HCT116 (cell line): ENCODE measurements at regions not wholly inside any gene's neighbourhood (a gene's known extent, or its start where the extent isn't known, plus 50 kb on each side); places are given as distances from the start of the nearest gene placed in this dataset.

Experiments
- ATAC-seq: fragments of 200-7000 bp; cut with Tn5 transposase; 2 replicates; pipeline ENCODE4 v1.9.1; 2020; ENCODE audit warnings: mild to moderate bottlenecking, moderate library complexity
- BruUV-seq: library from RNA; stranded (reverse); fragments of 400-500 nt; replicated peaks from 2 replicates; lab custom pipeline; 2021; lab: Mats Ljungman, UMichigan
- CTCF ChIA-PET: fragments of 300-600 bp; sonication (Branson Sonifier 250); formaldehyde crosslinking; loops from one replicate; lab custom pipeline; 2021; ENCODE audit warnings: antibody characterized with exemption; lab: Charles Lee
- POLR2A ChIA-PET: fragments of 300-600, 350-600 bp; sonication (Branson Sonifier 250); formaldehyde crosslinking; loops from one replicate; lab custom pipeline; 2021; ENCODE audit warnings: antibody characterized with exemption; lab: Charles Lee
- RAD21 ChIA-PET, 2 experiments: fragments of 300-600 bp; sonication (Branson Sonifier 250); formaldehyde crosslinking; loops; one replicate each; lab custom pipeline; 2023; ENCODE audit warnings: low total read pairs in 2 of 2; ENCODE audit not compliant: uncharacterized antibody in 2 of 2, unreplicated experiment in 2 of 2, low non-redundant PET in 1 of 2; lab: Charles Lee
- DNase-seq: peaks from one replicate; pipeline ENCODE4 v3.0.0-alpha.2; 2010; ENCODE audit warnings: low read depth, low spot score
- H2AFZ ChIP-seq: fragments of 200-600 bp; shearing (Covaris generic), sonication (generic); 2 replicates; pipeline ENCODE4 v1.6.1; 2017; ENCODE audit warnings: low read depth, mixed run types, mixed read lengths, antibody characterized with exemption, low read length; ENCODE audit not compliant: poor library complexity, severe bottlenecking
- H3K27ac ChIP-seq: 2 replicates; pipeline ENCODE4 v1.5.1; 2012; ENCODE audit warnings: low read depth, low read length
- H3K27me3 ChIP-seq: fragments of 200-600 bp; sonication (generic); 2 replicates; pipeline ENCODE4 v1.6.1; 2016; ENCODE audit warnings: mixed run types, low read length, mixed read lengths; ENCODE audit not compliant: insufficient read depth
- H3K36me3 ChIP-seq, 2 experiments: fragments of 200-500 bp in 1 of 2; fragments of 200-600 bp in 1 of 2; sonication (Bioruptor generic) in 1 of 2; sonication (generic) in 1 of 2; 2 replicates each; pipeline versions ENCODE4 v1.5.1 to v1.6.1; 2014 to 2016; ENCODE audit warnings: low read length in 2 of 2, inconsistent platforms in 1 of 2, mixed read lengths in 1 of 2, mixed run types in 1 of 2; ENCODE audit not compliant: insufficient read depth in 2 of 2, control insufficient read depth in 1 of 2
- H3K4me1 ChIP-seq, 2 experiments: fragments of 200-600 bp in 1 of 2; sonication (generic) in 1 of 2; 2 replicates each; pipeline versions ENCODE4 v1.5.1 to v1.6.1; 2012 to 2017; ENCODE audit warnings: low read length in 2 of 2, inconsistent platforms in 1 of 2, mild to moderate bottlenecking in 1 of 2, mixed read lengths in 1 of 2, mixed run types in 1 of 2, moderate library complexity in 1 of 2; ENCODE audit not compliant: insufficient read depth in 2 of 2, control insufficient read depth in 1 of 2
- H3K4me2 ChIP-seq: fragments of 200-600 bp; sonication (generic); 2 replicates; pipeline ENCODE4 v1.6.1; 2017; ENCODE audit warnings: mixed run types, low read length, mixed read lengths
- H3K4me3 ChIP-seq, 2 experiments: fragments of 200-600 bp in 1 of 2; sonication (generic) in 1 of 2; replicated peaks in 1 of 2; 2 replicates each; pipeline ENCODE4 v1.5.1; 2011 to 2016; ENCODE audit warnings: low read length in 2 of 2, control low read depth in 1 of 2, low read depth in 1 of 2, mild to moderate bottlenecking in 1 of 2, mixed read lengths in 1 of 2, mixed run types in 1 of 2
- H3K79me2 ChIP-seq: fragments of 200-600 bp; sonication (generic); 2 replicates; pipeline ENCODE4 v1.6.1; 2017; ENCODE audit warnings: mild to moderate bottlenecking, mixed run types, low read length, moderate library complexity, mixed read lengths; ENCODE audit not compliant: insufficient read depth
- H3K9ac ChIP-seq: fragments of 200-600 bp; sonication (generic); 2 replicates; pipeline ENCODE4 v1.6.1; 2016; ENCODE audit warnings: low read length, mixed read lengths
- H3K9me2 ChIP-seq: fragments of 200-600 bp; sonication (generic), shearing (Covaris generic); 2 replicates; pipeline ENCODE4 v1.6.1; 2017; ENCODE audit warnings: mixed run types, mild to moderate bottlenecking, moderate library complexity; ENCODE audit not compliant: insufficient read depth
- H3K9me3 ChIP-seq, 2 experiments: fragments of 200-500 bp in 1 of 2; fragments of 200-600 bp in 1 of 2; sonication (Bioruptor generic) in 1 of 2; sonication (generic) in 1 of 2; 2 replicates each; pipeline ENCODE4 v1.6.1; 2014 to 2017; ENCODE audit warnings: low read length in 2 of 2, mixed read lengths in 2 of 2, inconsistent platforms in 1 of 2, low read depth in 1 of 2, mild to moderate bottlenecking in 1 of 2, mixed run types in 1 of 2, moderate library complexity in 1 of 2; ENCODE audit not compliant: control insufficient read depth in 1 of 2, insufficient read depth in 1 of 2
- H4K20me1 ChIP-seq: fragments of 200-600 bp; sonication (generic), shearing (Covaris generic); 2 replicates; pipeline ENCODE4 v1.6.1; 2017; ENCODE audit warnings: mixed run types, mild to moderate bottlenecking, moderate library complexity; ENCODE audit not compliant: insufficient read depth
- ATF3 ChIP-seq: IDR thresholded peaks from 2 replicates; pipeline ENCODE4 v1.6.1; 2012
- CBX3 ChIP-seq: IDR thresholded peaks from 2 replicates; pipeline ENCODE4 v1.6.1; 2012; ENCODE audit warnings: low read depth
- CEBPB ChIP-seq: IDR thresholded peaks from 2 replicates; pipeline ENCODE4 v1.6.1; 2012; ENCODE audit warnings: low read depth
- CTCF ChIP-seq, 3 experiments: fragments of 200-600 bp in 1 of 3; sonication (generic) in 1 of 3; IDR thresholded peaks in 2 of 3; conservative IDR thresholded peaks in 1 of 3; 2 replicates each; pipeline ENCODE4 v1.5.1; 2012 to 2017; ENCODE audit warnings: low read depth in 2 of 3, low read length in 2 of 3, antibody characterized with exemption in 1 of 3, borderline replicate concordance in 1 of 3, control low read depth in 1 of 3, mild to moderate bottlenecking in 1 of 3, mixed read lengths in 1 of 3, mixed run types in 1 of 3, moderate library complexity in 1 of 3; ENCODE audit not compliant: insufficient read depth in 1 of 3
- EGR1 ChIP-seq: IDR thresholded peaks from 2 replicates; pipeline ENCODE4 v1.6.1; 2012; ENCODE audit warnings: low read depth
- EZH2phosphoT487 ChIP-seq: fragments of 200-600 bp; IDR thresholded peaks from 2 replicates; pipeline ENCODE4 v1.6.1; 2018; ENCODE audit warnings: antibody characterized with exemption, borderline replicate concordance
- MAX ChIP-seq: IDR thresholded peaks from 2 replicates; pipeline ENCODE4 v1.6.1; 2012
- POLR2A ChIP-seq: IDR thresholded peaks from 2 replicates; pipeline ENCODE4 v1.7.0; 2011; ENCODE audit warnings: borderline replicate concordance; ENCODE audit not compliant: insufficient read depth, insufficient read length; ENCODE audit errors: extremely low read depth
- POLR2AphosphoS5 ChIP-seq: IDR thresholded peaks from 2 replicates; pipeline ENCODE4 v1.6.1; 2011; ENCODE audit warnings: mild to moderate bottlenecking, low read depth, low read length, moderate library complexity
- REST ChIP-seq: IDR thresholded peaks from 2 replicates; pipeline ENCODE4 v1.6.1; 2012; ENCODE audit warnings: low read depth
- SP1 ChIP-seq: IDR thresholded peaks from 2 replicates; pipeline ENCODE4 v1.6.1; 2012; ENCODE audit warnings: low read depth
- SRF ChIP-seq: IDR thresholded peaks from 2 replicates; pipeline ENCODE4 v1.6.1; 2012; ENCODE audit warnings: low read depth
- TCF7L2 ChIP-seq: IDR thresholded peaks from 2 replicates; pipeline ENCODE4 v1.7.0; 2011; ENCODE audit warnings: borderline replicate concordance, inconsistent platforms; ENCODE audit not compliant: insufficient read depth, insufficient read length; ENCODE audit errors: extremely low read depth
- YY1 ChIP-seq: IDR thresholded peaks from 2 replicates; pipeline ENCODE4 v1.6.1; 2011; ENCODE audit warnings: low read length, low read depth, moderate library complexity, mild to moderate bottlenecking; ENCODE audit not compliant: insufficient replicate concordance; ENCODE audit errors: extremely low read depth
- ZBTB33 ChIP-seq: IDR thresholded peaks from 2 replicates; pipeline ENCODE4 v1.6.1; 2011; ENCODE audit warnings: mild to moderate bottlenecking, low read length, moderate library complexity; ENCODE audit not compliant: insufficient replicate concordance; ENCODE audit errors: extremely low read depth
- ZFX ChIP-seq: fragments of 450-650 bp; IDR thresholded peaks from 2 replicates; pipeline ENCODE4 v1.6.1; 2017
- ZNF274 ChIP-seq: fragments of 200-500 bp; sonication (Bioruptor generic); IDR thresholded peaks from 2 replicates; pipeline ENCODE4 v1.6.1; 2014; ENCODE audit warnings: mild to moderate bottlenecking, low read depth, low read length, inconsistent platforms
- intact Hi-C: fragments of 100-400 bp; cut with micrococcal nuclease; formaldehyde crosslinking; loops from 2 replicates; pipeline ENCODE4 v1.10.0; 2022

GRCh38 chr2:64910523-64910922 is 78.7 kb upstream of the SLC1A4 start:
- Histone ChIP-seq H3K4me2 (no peak overlapping the region), H3K9ac (no peak overlapping the region), H3K4me3 (no peak overlapping the region), H4K20me1 (no peaks in the 10 kb centered on the region), H3K79me2 (no peaks in the 10 kb centered on the region), H3K27ac (no peak overlapping the region), H3K36me3 (no peaks in the 10 kb centered on the region), H3K9me3 (no peaks in the 10 kb centered on the region), H2AFZ (no peak overlapping the region), H3K9me2 (no peaks in the 10 kb centered on the region), H3K4me1 (0 out of 4 replicates have a peak, but pooled peaks cover 0 to 4% of the 10 kb centered on the region in 2 experiments), H3K27me3 (no peaks in the 10 kb centered on the region)
- CTCF ChIA-PET = no interaction called here
- TF ChIP-seq SP1 (no peak), SRF (no peak), CEBPB (no peak), YY1 (no peak), ZBTB33 (no peak), MAX (no peak), EGR1 (no peak), TCF7L2 (no peak), POLR2AphosphoS5 (no peak), EZH2phosphoT487 (no peak), CBX3 (no peak), ZFX (no peak), ZNF274 (no peak), ATF3 (no peak), CTCF (IDR thresholded peaks at IDR 0.05 in 2 of 3, conservative IDR thresholded peaks at IDR 0.05 in 1 of 3; ENCODE audit: borderline replicate concordance in 1 of 3, insufficient read depth in 1 of 3, low read depth in 2 of 3, low read length in 2 of 3) (no peak), POLR2A (no peak), REST (no peak)
- ATAC-seq = no peak
- RAD21 ChIA-PET = no interaction called here
- DNase-seq = no peak
- POLR2A ChIA-PET = no interaction called here
- intact Hi-C loops = no loop called here
- no TSS peak for BruUV-seq
